ENCODE measurements at regions not wholly inside any gene's neighbourhood (a gene's known extent, or its start where the extent isn't known, plus 50 kb on each side); places are given as distances from the start of the nearest gene placed in this dataset.

- DNase-seq (ENCODE audit: extremely low read depth, low read depth) = no peak
These were observed 357.6 kb upstream of the ID4 start for GRCh38 chr6:19479551-19479950.

DNA sequence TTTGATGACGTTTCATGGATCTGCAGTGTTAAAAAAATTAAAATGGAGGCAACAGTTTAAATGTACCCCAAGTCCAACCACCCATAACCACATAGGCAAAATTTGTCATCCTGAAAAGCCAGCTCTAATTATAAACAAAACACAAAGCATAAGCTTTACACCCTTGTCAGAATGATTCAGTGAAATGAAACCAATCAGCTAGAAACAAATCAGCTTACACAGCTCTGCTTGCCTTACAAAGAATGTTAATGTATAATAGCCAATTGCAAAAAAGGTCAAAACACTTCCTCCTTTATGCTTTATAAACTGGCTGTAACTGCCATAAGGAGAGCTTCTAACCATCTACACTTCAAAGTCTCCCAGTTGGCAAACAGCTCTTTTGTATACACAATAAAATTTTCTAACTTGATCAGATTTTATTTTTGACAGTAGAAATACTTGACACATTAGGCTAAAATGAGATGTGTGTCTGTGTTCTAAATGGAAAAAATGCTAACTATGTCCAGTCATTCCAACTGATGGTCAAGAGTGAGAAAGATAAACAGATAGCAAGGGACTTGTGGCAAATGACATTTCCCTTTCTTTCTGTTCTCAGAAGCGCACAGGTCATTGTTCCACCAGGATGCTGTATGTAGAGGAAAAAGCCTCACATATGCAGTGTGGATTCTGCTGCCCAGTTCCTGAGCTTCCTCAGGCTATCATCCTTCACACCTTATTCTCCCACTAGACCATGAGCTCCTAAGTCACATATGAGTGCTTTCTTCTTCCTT lies 344.3 kb upstream of the ID4 start:
- DNase-seq (ENCODE audit: extremely low read depth, low read depth) = no peak

DNA sequence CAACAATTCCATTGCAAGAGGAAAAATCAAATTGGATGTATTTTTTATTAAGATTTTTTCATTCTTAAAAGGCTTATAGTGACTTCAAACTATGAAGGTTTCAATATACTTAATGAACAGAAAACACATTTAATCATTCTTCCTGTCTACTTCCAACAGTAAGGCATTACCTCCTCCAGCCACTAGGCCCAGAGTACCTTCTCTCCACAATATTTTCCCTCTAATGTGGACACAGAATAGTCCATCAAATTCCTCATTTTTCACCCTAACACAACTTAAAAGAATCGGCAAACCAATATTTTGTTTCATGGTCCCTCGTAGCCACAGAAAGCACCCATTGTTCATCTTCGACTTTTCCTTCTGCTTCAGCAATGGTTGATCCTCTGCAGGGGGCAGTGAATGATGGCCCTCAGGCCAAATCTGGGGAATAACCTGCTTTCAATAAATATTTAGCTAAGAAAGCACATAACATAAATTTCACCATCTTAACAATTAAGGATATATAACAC lies 335.4 kb upstream of the ID4 start:
- no peak for DNase-seq (ENCODE audit: extremely low read depth, low read depth)

GRCh38 chr6:19502301-19502700 lies 334.9 kb upstream of the ID4 start:
- DNase-seq (ENCODE audit: extremely low read depth, low read depth) = no peak

GRCh38 chr6:19515939-19516338 lies 321.2 kb upstream of the ID4 start:
- DNase-seq (ENCODE audit: extremely low read depth, low read depth) = no peak

- no peak for DNase-seq (ENCODE audit: extremely low read depth, low read depth)
These were observed 317.2 kb upstream of the ID4 start for GRCh38 chr6:19519941-19520340.

DNA sequence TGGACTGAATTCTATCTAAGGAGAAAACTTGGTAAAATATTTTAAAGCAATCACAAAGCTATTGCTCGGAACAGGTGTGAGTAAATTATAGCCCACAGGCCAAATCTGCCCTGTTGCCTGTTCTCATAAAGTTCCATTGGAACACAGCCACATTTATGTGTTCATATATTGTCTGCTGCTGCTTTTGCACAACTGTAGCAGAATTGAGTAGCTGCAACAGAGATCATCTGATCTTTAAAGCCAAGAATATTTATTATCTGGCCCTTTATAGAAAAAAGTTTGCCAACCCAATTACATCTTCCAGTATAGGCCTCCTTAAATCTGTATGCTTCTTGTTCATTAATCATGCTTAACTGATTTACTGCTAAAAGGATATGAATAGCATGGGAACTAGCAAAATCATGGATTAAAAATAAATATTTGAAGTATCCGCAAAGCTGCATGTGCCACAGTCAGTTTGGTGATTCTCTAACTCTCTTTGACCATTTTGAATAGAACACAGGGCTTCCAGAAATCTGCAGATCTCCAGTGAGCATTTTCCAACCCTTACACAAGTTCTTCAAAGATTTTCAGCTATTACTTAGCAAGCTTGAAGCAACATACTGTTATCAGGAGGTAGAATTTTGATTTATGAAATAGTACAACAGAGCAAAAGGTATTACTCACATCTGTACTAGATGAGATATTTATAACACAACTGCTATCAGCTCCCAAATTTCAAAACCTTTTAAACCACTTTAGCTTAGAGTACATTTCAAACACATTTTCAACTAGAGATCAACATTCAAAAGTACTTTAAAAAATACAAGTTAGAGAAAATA lies 312.6 kb upstream of the ID4 start:
- DNase-seq (ENCODE audit: extremely low read depth, low read depth) = no peak

DNA sequence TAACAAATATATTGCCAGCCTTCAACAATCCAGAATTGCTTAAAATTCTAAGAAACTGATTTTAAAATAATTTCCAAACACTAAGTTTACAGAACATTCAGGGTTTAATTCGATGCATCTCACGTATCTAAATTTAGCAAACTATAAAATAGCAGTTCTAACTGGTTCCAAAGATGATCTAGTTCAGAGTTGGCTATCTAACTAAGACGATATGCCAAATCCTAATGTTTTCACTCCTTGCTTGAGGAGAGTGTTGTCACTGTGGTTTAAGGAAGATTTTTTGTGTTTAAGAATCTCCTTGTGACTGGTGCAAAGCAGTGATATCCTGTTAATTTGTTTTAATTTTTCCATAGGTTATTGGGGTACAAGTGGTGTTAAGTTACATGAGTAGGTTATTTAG lies 311.5 kb upstream of the ID4 start:
- DNase-seq (ENCODE audit: extremely low read depth, low read depth) = no peak

DNA sequence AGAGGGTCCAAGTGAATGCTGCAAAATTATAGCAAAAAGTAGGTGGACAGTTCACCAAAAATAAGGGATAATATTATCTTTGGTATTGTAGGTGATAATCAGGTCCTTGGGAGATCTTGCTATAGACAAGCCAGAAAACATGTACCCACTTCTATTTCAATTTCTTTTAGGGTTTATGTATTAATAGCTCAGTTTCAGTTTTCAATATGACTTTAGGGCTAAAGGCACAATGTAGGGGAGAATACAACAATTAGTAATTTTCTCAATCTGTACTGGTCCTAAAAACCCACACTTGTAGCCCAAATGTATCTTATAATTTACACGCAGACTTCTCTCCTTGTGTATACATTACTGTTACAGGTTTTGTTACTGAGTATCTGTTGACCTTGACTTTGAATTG lies 307.0 kb upstream of the ID4 start:
- no peak for DNase-seq (ENCODE audit: extremely low read depth, low read depth)

DNA sequence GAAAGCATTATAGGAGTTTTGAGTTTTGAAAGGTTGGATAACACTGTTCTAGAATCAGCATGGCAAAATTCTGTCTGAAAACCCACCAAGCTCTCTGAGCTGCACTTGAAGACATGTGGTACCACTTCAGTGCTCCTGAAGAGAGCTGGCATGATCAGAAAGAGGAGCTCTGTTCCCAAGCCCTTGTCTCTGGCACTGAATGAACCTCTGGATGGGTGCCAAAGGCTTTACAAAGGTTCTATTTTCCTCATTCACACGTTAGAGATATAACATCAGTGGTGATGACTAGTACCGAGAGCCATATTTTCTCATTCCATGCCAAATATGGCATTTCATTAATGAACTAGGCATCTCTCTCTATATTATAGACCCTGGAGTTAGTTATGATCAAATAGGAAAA lies 301.8 kb upstream of the ID4 start:
- DNase-seq (ENCODE audit: extremely low read depth, low read depth) = no peak

DNA sequence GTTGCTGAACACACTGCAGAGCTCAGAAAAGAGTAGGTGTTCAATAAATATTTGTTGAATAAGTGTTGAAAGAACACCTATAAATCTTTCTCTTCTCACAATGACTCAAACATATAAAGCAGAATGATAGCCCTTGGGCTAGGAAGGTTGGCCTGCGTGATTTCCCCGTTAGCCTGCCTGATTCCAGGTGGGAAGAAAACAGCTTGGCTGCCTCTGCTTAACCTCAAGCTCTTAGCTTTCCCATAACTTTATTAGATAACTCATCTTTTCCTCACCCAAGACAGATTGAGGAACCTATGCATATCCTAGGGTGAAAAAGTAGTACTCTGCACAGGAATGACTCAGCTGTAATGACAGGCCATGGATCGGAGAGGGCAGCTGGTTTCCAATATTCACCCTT lies 300.3 kb upstream of the ID4 start:
- DNase-seq (ENCODE audit: extremely low read depth, low read depth) = no peak

- no peak for DNase-seq (ENCODE audit: extremely low read depth, low read depth)
These were observed 299.1 kb upstream of the ID4 start for GRCh38 chr6:19538096-19538495.

DNA sequence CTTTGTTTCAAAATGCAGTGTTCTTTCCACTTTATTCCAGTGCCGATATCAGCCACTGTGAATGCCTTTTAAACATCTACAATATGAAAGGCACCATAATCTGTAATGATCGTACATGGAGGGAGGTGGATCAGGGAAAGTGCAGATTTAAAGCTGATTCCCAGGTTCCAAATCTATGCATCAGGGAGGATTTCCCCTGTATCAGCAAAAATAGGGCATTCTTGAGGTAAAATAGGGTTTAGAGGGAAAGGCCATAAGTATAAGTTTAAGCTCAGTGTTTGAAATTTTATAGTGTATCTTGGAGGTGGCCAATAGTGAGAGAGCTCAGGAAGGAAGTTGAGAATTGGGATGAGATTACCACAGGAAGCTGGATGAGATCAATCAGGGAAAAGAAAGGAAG lies 289.7 kb upstream of the ID4 start:
- no peak for DNase-seq (ENCODE audit: extremely low read depth, low read depth)

DNA sequence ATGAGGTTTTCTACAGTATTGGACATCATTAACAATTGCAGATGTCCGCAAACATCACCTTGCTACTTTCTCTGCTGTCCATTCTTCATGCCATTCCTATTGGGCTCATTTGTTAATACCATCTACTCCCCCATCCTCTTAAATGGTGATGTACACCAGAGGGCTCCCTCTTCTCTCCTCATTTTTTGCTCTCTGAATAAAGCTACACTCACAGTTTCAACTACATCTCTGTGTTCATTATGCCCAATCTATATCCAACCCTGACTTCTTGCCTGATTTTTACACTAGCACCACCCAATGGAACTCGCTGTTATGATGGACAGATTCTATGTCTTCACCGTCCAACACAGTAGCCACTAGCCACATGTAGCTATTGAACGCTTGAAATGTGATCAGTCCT lies 288.1 kb upstream of the ID4 start:
- DNase-seq (ENCODE audit: extremely low read depth, low read depth) = no peak

DNA sequence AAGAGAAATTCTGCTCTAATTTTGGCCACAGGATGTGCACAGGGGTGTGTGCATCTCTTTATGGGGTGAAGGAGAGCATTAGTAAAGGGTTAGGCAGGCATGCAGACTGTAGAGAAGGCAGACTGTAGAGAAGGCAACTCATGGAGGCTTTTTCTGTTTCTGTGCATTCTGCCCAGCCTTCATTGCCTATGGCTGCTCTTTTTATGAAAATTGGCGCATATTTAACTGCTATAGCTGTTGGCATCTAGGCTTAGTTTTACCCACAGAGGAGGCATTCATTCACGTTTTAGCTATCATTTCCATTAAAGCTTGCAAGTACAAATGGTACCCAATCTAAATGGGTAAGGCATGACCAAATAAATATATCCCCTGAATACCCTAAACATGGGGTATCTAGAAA lies 286.8 kb upstream of the ID4 start:
- no peak for DNase-seq (ENCODE audit: extremely low read depth, low read depth)

DNA sequence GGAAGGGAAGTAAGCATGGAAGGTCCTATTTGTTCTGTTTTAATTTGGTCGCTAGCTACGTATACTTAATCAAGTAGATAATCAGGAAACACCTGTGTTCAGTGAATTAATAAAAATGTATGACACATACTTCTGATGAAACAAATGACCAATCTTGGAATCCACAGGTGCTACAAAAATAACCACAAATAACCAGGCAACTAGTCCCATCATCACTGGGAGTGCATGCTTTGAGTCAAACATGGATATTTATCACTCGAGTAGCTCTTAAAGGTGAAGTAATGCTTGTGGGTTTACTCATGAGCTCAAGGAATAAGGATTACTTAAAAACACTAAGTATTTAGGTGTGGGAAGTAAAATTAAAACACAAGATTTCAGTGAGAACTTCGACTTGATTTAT lies 285.6 kb upstream of the ID4 start:
- DNase-seq (ENCODE audit: extremely low read depth, low read depth) = no peak

DNA sequence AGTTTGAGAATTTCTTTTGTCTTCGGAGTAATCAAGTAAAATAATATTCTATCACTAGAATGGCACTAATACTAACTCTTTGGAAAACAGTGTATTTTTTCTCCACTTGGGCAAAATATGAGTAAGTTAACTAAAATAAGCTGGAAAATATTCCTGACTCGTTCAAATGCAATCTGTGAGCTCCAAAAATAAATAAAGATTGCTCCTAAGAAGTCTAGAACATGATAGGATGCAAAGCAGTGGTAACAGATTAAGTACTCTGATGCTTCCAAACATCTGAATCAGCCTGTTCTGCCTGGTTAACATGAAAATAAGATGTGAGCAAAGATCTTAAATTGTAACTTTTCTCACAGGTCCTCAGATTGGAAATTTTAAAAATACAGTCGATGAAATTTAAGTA lies 285.1 kb upstream of the ID4 start:
- no peak for DNase-seq (ENCODE audit: extremely low read depth, low read depth)

DNA sequence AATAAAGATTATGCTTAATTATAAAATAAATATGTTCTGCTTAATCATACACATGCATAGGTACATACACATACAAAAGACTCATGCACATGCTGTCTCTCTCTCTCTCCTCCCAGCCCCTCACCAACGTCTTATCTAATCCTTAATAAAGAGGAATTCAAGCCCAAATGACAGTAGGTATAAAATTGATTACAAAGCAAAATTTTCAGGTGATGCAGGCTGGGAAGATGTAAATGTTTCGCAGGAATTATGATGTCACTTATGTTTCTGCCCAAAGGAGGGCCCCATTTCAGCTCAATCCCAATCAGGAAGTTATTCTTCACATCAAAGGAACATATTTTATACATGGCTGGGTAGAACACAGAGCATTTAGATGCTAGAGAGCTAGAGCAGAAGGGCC lies 284.6 kb upstream of the ID4 start:
- no peak for DNase-seq (ENCODE audit: extremely low read depth, low read depth)

DNA sequence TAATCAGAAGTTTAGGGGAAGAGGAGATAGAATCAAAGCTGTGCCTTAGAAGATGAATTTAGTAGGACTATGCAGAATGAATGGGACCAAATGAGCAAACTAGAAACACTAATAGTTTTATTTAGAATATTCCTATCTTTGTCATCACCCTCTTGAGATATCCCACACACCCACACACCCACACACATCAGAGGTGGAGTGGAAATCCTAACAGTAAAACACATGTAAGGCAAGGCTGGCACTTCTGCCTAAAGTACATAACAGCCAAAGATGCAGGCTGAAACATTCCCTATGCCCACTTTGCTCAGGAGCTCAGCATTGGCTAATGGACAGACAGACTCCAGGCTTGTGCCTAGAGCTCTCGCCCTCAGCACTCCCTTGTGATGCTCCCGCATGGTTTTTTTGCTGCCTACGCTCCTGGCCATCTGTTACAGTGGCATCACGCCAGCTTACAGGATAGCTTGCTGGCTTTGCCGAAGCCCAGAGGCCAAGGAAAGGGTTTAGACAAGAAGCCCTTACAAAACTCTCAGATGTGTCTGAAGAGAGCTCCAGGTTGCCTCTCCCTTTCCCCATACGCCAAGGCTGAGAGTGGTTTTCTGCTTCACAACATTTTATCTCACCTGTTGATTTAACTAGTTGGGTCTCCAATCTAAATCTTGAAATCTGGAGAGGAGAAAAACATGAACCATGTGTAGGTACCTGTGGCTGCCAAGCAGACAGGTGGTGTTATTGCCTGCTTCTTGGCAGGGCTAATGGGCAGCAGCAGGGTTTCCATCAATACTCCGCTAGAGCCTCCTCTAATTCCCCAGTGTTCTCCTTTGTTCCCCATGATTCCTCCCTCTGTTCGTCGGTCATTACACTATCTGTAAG lies 282.6 kb upstream of the ID4 start:
- DNase-seq (ENCODE audit: extremely low read depth, low read depth) = no peak

- no peak for DNase-seq (ENCODE audit: extremely low read depth, low read depth)
These were observed 280.0 kb upstream of the ID4 start for GRCh38 chr6:19557191-19557590.

GRCh38 chr6:19558201-19558600 lies 279.0 kb upstream of the ID4 start:
- DNase-seq (ENCODE audit: extremely low read depth, low read depth) = no peak

Measured in NCI-H460 (cell line).